NCI-H748 treated with DMSO at 0.1 percent for 48 hours (cell line): ENCODE measurements at regions not wholly inside any gene's neighbourhood (a gene's known extent, or its start where the extent isn't known, plus 50 kb on each side); places are given as distances from the start of the nearest gene placed in this dataset.

ENCODE experiments used
- DNase-seq: peaks from one replicate; lab custom pipeline; 2025; lab: John Stamatoyannopoulos, UW

DNA sequence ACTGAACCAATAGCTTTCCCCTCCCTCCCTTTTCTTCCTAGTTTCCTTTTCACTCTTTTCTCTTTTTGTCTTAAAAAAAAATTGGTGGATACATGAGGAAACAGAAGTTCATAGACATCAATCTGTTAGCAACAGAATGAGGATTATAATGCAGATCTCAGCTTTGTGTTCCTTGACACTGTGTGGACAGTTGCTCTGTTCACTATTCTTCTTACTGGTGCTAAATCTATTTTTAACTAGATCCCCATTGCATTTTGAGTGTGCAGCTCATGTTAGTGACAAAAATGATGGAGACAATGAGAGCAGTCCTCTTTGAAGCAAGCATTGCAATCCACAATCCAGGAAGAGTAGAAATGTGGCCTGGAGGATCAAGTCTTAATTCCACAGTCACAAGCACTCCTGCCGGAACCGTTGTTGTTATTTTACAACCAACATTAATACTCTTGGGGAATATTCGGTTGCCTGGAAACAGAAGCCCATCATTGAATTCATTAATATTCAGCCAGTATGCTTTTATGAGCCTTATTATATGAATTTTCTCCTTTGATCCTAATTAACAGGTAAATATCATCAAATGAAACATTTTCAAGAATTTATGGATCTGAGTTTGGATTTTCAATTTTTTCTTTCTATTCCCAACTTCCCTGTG, 1016.8 kb downstream of the NTRK3 start:
- DNase-seq = no peak

DNA sequence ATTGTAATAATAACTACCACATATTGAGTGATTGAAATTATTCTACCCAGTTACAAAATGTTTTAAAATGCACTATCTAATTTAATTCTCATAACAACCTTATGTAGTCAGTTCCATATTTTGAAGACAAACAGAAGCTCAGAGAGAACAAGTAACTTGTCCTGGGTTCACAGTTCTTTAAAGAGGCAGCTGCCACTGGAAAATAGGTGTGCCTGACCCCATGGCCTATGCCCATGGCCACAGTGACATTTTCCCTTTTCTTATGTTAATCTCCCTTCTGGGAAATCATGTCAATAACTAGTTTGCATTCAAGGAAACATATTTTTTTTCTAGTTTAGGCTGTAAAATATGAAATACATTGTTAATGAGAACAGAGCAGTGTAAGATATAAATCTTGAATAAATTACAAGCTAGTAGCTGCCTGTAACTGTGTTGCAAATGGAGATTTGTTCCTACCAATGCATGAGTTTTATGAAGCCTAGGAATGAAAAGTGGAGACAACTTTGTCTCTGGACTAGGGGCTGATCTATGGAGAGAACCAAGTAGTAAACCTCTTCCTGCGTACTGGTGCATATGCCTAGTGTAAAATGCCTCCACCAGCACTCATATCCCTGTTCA, 1018.0 kb downstream of the NTRK3 start:
- DNase-seq = no peak

DNA sequence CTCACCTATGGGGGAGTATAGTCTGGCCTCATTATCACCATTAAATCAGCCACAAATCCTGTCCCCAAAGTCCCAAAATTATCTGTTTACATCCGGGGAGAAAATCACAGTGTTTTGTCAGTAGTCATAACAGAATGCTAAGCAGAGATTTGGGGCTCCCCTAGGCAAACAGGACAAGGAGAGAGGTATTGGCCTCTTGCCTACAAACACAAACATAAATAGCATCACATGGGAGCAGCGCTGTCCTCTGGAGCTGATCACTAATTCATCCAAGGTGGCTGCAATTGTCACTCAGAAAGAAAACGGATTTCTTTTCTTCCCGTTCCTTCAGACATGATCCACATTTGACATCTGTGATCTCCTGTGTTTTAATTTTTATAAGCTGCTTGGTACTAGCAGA, 1028.1 kb downstream of the NTRK3 start:
- no peak for DNase-seq

DNA sequence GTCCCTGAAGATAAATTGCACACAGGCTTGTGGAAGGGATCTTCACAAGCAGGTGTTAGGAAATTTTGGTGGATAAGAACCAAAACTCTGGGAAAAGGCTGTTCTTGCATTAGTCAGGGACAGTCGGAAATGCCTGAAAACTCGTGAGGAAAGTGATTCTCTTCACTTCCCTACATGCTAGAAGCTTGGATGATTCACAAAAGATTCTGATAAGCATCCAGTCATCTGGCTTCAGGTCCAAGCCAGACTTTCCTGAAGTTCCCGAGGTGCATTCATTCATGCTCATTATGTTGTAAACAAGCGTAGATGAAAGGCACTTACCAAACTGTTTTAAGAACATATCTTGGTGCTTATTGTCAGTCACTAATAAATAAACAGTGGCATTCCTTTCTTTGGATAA, 1028.7 kb downstream of the NTRK3 start:
- no peak for DNase-seq

DNA sequence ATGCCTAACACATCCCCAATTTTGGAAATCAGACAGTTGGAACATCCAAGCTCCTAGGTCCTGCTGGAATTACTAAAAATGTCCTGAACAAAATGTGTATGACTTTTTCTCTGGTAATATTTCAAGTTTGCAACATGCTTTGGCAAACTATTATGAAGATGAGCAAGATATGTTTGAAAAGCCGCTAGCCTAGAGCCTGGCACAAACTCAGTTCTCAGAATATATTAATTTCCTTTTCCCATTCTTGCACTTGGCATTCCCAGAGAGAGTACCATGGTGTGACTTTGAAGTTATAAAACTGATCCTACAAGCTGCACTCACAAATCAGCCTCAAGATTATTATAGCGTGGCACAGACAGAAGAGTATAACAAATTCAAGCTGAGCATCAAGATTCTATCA, 1031.1 kb downstream of the NTRK3 start:
- no peak for DNase-seq

DNA sequence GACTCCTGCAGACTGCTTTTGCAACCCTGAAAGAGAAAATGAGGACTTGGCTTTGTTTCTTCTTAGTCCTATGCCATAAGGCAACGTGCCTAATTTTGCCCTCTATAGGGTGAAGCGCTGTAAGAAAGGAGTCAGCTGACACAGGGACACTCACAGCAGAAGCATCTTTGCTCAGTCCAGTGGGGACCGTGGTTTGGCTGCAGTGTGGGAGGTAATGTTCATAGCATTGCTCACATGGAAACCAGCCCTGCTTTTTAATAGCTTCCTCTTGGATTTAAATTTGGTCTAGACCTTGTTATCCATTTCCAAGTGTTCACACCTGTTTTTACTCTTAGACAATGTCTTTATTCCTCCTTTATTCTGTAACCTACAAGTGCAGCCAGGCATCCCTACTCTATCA, 1032.1 kb downstream of the NTRK3 start:
- no peak for DNase-seq

DNA sequence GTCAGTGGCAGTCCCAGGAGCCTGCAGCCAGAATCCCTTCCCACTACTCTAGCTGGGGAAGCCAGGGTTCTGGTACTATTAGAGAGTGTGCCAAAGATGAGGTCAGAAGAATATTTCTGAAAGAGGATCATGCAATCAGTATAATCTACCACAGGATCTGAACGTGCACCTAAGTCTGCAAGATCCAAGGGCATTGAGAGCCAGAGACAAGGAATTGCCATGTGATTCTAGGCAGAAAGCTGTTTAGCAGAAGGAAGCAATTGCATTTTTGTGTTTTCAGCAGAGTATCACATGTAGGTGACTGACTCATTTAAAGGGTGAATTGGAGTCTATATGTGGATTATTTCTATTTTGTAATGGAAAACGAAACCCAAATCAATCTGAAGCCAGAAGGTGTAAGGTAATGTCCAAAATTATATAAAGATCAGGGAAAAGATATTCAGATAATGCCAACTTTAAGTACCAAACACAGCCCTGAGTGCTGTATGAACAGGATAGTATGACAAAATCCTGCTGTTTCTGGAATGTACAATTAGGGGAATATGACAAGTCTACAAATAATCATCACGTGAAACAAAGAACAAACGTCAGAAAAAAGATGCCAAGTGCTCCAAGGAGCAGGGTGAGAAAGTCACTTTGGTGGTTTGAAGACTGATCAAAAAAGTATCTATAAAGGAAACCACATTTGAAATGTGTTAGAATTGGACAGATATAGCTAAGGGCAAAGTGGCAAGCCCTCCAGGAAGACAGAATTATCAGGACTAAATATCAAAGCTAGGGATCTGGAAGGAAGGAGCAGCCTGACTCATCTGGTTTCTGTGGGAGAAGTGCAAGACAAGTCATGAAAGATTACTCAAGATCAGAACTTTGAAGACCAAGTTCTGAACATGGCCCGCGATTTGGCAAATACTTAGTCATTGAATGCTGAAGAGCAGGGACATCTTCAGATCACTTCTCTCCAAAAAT, 1036.6 kb downstream of the NTRK3 start:
- no peak for DNase-seq

DNA sequence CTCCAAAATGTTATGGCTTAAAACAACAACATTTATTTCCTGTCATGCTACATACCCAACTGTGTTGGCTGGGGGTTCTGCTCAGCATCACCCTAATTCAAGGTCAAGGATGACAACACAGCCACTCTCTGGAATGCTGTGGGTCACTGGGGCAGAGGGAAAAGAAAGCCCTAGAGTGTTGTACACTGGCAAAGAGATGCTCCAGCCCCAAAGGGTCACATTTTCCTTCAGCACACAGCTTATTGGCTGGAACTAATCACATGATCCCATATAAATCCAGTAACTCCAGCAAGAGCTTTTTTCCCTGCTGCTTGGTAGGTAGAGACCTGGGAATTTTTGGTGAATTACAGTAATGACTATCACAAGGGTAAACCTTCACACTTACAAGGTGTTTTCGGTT, 1041.4 kb downstream of the NTRK3 start:
- no peak for DNase-seq

DNA sequence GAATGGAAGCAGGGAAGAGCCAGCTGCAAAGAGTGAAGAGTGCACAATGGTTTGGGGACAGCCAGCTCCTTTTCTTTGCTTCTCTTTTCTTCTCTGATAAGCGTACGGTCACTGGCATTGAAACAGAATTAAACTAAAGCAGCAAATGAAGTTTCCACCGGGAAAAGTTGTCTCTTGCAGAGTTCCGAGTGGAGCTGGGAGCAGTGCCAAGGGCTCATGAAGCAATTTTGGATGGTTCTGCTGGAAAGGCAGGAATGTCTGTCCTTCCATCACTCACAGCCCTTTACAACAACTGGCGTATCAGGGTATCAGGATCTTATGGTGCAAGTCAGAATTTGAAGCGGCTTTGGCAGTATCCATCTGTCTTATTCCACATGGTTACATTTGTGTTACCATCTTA, 1042.9 kb downstream of the NTRK3 start:
- no peak for DNase-seq

DNA sequence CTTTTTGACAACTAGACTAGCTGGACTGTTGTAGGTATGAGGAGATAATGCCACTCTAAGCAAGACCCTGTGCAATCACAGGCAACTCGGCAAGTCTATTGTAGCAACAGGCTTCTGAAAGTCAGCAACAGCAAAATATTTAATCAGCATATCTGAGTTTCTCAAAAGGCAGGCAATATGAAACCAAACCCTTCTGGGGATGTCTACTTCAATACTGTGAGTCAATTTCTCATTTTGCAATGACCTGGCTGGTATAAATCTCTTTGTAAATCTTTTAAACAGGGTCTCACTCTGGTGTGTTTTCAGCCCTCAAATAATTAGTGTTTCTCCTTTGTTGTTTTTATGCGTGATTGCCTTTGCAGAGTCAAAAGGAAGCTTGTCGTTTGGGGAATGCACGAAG, 1044.5 kb downstream of the NTRK3 start:
- DNase-seq = no peak

DNA sequence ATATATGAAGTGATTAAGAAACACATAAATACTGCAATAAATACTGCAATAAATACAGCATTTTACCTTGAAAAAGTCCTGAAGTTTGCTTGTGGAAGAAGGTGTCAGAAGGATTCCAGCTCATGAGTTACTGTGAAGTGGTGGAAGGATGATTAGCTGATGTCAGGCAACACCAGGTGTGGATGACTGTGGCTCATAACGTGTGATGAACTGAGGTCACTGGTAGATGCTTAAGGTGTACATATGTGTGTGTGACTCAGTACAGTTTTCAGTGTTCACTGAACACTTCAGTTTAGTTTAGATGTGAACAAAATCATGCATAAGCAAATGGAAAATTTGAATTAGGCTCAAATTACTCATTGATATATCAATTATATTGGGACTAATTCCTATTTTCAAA, 1045.0 kb downstream of the NTRK3 start:
- DNase-seq = no peak

DNA sequence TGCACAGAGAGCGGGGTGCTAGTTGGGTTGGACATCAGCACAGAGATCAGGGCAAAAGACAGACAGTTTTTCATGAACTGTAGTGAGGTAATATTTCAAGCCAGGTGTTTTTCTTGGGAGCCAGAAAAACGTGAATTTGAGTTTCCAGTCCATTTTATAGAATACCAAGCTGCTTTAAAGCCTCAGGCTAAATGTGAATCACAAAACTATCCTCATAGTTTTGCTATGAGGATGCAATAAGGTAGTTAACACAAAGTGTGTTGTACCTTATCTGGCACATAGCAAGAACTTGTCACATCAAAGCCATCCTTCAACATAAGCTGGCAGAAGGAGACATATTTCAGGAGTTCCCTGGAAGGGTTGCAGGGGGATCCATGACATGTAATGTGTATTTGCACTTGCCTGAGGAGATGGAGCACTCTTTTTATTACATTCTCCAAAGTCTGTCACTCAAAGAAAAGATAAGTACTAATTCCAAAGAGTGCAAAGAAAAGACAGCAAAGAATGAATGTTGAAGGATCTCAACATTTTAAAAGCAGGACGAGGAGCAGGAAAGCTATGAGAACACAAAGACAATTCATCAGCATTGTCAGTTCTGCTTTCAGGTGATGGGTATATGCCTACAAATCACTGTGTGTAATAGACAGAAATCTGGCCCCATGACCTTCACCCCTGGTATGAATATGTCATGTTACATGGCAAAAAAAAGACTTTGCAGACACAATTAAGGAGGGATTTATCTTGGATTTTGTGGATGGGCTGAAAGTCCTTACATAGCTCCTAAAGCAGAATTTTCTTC, 1046.4 kb downstream of the NTRK3 start:
- DNase-seq = no peak

DNA sequence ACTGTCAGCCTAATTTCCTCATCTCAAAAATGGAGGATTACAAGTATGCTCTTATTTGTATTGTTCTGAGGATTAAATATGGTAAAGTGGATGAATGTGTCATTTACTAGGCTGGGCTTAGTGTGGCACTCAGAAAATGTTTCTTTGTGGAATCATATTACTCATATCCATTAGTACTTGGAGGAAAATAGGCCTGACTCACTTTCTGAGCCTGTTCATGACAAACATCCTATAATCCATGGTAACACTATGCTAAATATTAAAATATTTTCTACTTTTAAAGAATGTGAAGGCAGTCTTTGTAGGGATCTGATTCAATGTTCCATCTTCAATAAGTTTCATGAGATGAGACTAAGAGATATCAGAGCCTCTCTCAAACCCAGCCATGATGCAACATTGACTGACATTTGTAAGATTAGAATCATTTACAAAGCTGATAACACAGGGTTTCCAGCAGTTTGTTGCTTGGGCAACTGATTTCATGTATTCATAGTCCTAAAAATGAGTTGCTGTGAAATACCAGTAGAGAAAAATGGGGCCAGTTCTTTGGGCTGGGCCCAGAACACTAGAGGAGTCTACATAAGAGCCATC, 1048.5 kb downstream of the NTRK3 start:
- no peak for DNase-seq

DNA sequence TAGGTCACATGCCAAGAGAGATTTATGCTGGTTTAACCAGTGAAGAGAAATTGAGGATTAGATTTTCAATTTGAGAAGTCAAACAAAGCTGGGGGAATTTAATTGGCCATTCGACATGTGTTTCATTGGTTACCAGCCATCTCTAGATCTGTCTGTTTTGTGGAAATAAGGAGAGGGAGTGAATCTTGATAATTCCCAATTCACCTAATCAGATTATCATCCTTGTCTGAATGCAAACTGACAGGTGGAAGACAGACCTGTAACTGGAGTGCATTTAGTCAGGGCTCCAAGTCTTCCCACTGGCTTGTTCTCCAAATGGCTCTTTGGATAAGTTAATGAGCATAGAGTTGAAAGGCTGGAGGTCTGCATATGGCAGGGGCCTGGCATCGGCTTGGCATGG, 1049.3 kb downstream of the NTRK3 start:
- DNase-seq = no peak

DNA sequence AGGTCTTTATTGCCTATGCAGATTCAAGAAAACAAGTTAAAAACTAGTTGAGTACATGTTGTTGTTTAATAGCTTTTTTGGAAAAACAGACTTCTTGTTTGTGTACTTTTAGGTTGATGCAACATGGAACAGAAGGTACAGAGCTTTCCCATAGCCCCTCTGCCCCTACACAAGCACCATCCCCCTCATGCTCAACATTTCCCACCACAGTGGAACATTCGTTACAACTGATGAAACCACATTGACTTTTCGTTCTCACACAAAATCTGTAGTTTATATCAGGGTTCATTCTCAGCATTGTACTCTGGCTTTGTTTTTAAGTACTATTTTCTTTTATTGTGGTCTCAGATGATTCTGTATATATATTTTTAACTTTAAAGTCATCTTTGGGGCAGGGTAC, 1054.6 kb downstream of the NTRK3 start:
- DNase-seq = no peak

DNA sequence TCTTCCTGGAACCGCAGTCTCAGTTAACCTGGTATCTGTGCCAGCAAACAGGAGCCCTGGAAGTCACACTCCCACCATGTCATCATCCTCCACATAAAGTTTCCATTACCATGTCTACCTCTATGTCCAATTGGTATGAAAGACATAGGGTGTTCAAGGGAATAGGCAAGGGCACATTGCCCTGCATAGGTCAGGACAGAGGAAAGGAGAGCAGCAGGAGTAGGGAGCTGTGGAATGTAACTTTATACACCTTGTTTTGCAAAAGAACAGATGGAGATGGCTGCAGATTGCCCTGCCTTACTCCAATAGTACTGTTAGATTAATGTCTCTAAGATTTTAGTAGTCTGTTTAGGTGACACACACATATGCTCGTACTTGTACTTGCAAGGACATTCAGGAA, 1056.4 kb downstream of the NTRK3 start:
- no peak for DNase-seq

DNA sequence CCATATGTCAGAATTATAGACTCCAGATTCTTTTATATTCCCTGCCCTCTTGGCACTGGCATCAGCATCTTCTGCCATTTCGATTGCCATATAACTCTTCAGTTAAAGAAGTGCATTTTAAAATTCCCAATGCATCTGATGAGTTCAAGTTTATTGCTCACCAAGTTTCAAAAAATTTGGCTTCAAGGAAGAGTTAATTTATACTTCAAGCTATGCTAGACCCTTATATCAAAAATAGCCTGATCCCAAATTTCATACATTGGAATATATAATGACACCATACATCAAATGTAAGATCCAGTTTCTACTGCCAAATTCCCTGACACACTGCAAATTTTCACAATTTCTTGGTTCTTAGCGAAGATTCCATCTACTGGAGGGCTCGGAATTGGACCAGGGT, 1058.6 kb downstream of the NTRK3 start:
- DNase-seq = no peak

DNA sequence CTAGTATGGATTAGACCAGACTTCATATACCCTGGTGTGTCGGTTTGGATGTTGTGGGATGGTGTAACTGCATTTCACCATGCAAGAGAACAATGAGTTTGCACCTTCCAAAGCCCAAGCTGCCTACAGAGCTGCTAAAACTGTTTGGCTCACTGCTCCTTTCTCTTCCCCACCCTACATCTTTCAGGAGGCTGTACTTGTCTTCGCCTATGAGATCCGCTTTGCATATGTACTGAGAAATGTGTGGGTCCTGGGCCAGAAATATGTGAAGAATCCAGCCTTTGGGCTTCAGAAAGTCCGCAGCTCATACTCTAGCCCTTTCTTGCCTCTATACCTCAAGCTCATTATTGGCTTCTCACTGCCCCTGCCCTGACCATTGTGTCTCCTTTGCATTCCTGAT, 1060.0 kb downstream of the NTRK3 start:
- DNase-seq = no peak

DNA sequence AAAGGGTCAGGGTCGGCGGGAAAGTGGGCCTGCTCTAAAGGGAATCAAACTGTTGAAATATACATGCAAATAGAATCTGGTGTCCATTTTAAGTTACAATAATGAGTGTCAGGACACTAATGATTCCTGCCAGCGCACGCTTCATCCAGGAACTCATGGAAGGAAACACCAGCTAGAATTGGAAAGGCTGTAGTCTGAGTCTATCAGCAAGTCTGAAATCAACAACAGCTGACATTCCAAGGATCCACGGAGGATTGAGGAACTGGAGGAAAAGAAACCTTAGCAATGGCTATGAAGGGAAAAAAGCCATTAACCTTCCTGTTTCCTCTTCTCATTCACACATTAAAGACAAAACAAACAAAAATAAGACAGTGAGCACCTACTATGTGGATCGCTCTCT, 1063.1 kb downstream of the NTRK3 start:
- DNase-seq = no peak

DNA sequence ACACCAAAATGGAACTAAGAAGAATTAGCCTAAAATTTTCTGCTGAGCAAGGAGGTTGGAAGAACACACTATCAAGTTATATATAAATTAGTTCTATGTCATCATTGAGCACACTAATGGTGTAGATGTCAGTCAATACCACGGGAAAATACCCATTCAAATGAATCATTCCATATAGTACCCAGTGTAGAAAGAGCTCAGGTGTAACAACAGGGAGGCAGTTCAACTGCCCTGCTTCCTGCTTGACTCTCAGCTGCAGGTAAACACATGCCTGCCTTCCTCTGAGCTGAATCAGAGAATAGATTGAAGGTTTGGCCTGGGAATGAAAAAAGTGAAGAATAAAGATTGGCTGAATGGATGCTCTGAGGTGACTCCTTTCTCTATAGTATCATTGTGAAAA, 1088.0 kb downstream of the AGBL1 start:
- DNase-seq = no peak

DNA sequence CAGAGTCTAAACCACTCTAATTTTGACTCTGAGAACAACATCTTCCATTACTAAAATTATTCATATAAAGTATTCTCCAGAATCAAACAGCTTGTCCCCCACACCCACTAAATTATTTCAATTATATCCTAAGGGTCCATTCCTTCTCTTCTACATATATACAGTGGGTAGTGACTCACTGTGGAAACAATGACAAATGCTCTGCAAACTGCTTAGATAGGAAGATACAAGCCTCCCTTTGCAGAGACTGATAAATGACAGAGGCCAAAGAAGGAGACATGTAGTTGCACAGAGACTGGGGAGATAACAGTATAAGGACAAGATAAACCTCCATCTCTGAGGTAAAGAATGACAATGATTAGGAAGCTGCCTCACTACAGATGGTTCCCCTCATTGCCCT, 1087.4 kb downstream of the AGBL1 start:
- DNase-seq = no peak

DNA sequence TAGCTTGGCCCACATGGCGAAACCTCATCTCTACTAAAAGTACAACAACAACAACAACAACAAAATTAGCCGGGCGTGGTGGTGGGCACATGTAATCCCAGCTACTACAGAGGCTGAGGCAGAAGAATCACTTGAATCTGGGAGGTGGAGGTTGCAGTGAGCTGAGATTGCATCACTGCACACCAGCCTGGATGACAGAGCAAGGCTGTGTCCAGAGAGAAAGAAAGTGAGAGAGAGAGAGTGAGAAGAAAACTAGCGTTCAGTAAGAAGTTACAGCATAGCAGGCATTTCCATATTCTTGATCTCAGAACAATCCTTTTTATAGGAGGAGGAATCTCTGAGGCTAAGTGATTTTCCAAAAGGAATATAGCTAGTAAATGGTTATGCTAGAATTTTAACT, 1076.1 kb downstream of the AGBL1 start:
- no peak for DNase-seq
